IMR-90 (cell line): ENCODE measurements at regions not wholly inside any gene's neighbourhood (a gene's known extent, or its start where the extent isn't known, plus 50 kb on each side); places are given as distances from the start of the nearest gene placed in this dataset.
A peak's percentile ranks its signal among the peaks of the same experiment; 100 is the strongest.

Source experiments
- FOS ChIP-seq: fragments of 150-350 bp; IDR thresholded peaks from 2 replicates; pipeline ENCODE4 v1.6.1; 2016; ENCODE audit warnings: low read depth, low read length
- NFE2L2 ChIP-seq: fragments of 150-350 bp; IDR thresholded peaks from 2 replicates; pipeline ENCODE4 v1.6.1; 2016; ENCODE audit warnings: low read depth, mild to moderate bottlenecking, low read length
- POLR2A ChIP-seq: IDR thresholded peaks from 2 replicates; pipeline ENCODE4 v1.6.1; 2012; ENCODE audit warnings: mild to moderate bottlenecking, low read depth, low read length
- RCOR1 ChIP-seq: IDR thresholded peaks from 2 replicates; pipeline ENCODE4 v1.6.1; 2012; ENCODE audit warnings: mild to moderate bottlenecking, low read length, improper control_type of control experiment; ENCODE audit not compliant: insufficient replicate concordance
- RFX5 ChIP-seq: IDR thresholded peaks from 2 replicates; pipeline ENCODE4 v1.8.0; 2012; ENCODE audit warnings: low read depth, mild to moderate bottlenecking, low read length, moderate library complexity
- TF ChIP-seq, protein P1 (sequence below): conservative IDR thresholded peaks from 2 replicates; pipeline ENCODE4 v1.5.1; 2012; ENCODE audit warnings: mild to moderate bottlenecking, low read depth, low read length, improper control_type of control experiment
- TF ChIP-seq, protein P2 (sequence below): fragments of 150-350 bp; IDR thresholded peaks from 2 replicates; pipeline ENCODE4 v1.6.1; 2017; ENCODE audit warnings: mild to moderate bottlenecking, antibody characterized with exemption, low read length, low read depth

DNA sequence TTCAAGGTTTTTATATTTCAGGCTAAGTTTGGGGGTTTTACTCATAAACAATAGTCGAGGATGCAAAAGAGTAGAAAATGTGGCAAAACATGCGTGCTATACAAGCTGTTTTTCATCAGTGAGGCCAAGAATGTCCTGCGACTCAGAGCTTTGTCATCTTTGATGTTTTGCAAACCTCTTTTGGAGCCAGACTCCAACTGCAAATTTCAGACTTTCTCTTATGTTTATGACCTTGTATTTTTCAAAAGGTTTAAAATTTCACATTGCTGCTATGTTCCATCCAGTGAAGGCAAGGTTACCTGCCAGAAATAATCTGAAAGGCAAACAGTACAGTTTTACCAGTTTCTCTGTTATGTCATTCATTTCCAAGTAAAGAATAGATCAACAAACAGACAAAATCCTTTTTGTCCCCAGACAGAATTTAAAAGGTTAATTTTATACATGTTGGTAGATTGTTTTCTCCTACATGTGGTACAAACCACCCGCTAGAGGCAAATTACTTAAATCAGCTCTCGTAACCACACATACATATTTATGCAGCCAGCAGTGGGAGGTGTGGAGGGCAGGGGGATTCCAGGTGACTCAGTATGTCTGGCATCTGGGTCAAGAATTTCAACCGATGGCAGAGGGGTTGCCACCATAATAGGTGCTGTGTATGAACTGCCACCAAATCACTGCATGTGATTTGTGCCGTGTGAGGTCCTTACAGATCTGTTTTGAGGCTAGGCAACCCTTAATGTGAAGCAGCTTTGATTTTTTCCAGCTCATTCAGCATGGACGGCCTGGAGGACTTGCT lies 119.8 kb upstream of the CPM start:
- TF ChIP-seq POLR2A (no peak), RCOR1 (peak; percentile 52), FOS (peak; percentile 38; the same call in 1 of the 2 replicates), NFE2L2 (no peak), RFX5 (no peak)
- TF ChIP-seq, protein P1, sequence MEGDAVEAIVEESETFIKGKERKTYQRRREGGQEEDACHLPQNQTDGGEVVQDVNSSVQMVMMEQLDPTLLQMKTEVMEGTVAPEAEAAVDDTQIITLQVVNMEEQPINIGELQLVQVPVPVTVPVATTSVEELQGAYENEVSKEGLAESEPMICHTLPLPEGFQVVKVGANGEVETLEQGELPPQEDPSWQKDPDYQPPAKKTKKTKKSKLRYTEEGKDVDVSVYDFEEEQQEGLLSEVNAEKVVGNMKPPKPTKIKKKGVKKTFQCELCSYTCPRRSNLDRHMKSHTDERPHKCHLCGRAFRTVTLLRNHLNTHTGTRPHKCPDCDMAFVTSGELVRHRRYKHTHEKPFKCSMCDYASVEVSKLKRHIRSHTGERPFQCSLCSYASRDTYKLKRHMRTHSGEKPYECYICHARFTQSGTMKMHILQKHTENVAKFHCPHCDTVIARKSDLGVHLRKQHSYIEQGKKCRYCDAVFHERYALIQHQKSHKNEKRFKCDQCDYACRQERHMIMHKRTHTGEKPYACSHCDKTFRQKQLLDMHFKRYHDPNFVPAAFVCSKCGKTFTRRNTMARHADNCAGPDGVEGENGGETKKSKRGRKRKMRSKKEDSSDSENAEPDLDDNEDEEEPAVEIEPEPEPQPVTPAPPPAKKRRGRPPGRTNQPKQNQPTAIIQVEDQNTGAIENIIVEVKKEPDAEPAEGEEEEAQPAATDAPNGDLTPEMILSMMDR: 0 out of 2 replicates have a peak, but pooled peaks have one; percentile 11
- TF ChIP-seq, protein P2, sequence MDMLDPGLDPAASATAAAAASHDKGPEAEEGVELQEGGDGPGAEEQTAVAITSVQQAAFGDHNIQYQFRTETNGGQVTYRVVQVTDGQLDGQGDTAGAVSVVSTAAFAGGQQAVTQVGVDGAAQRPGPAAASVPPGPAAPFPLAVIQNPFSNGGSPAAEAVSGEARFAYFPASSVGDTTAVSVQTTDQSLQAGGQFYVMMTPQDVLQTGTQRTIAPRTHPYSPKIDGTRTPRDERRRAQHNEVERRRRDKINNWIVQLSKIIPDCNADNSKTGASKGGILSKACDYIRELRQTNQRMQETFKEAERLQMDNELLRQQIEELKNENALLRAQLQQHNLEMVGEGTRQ: no peak
